Stimulated activated CD8-positive, alpha-beta memory T cell treated with anti-CD3 and anti-CD28 coated beads, Interleukin-2, amount 100 ng/mL, for 1 hour (primary cell): ENCODE measurements at regions not wholly inside any gene's neighbourhood (a gene's known extent, or its start where the extent isn't known, plus 50 kb on each side); places are given as distances from the start of the nearest gene placed in this dataset.

Experiments used
- DNase-seq, 2 donors: peaks; one replicate each; pipeline ENCODE4 v3.0.0-alpha.2; 2020; ENCODE audit warnings: low read depth in 2 of 2

GRCh38 chr12:108078428-108078827 is 50.7 kb upstream of the WSCD2 start:
- DNase-seq: no peak
